HG03103 (cell line): ENCODE measurements at regions not wholly inside any gene's neighbourhood (a gene's known extent, or its start where the extent isn't known, plus 50 kb on each side); places are given as distances from the start of the nearest gene placed in this dataset.
"Not testable (repeated sequence)": the region's sequence is repeated elsewhere in the genome, so short reads cannot be mapped to it uniquely, and the experiment has no call there.

ENCODE experiments used
- ATAC-seq: cut with Tn5 transposase; IDR thresholded peaks from one replicate; pipeline ENCODE4 v1.9.1; 2021; ENCODE audit warnings: low read depth; ENCODE audit not compliant: unreplicated experiment

GRCh38 chr16:72729552-72729951 is 318.4 kb downstream of the ZFHX3 start:
- ATAC-seq: not testable (repeated sequence)

GRCh38 chr16:72728516-72728915 is 319.4 kb downstream of the ZFHX3 start:
- no peak for ATAC-seq

- no peak for ATAC-seq
Measured at GRCh38 chr16:72727565-72727964, 320.4 kb downstream of the ZFHX3 start.

DNA sequence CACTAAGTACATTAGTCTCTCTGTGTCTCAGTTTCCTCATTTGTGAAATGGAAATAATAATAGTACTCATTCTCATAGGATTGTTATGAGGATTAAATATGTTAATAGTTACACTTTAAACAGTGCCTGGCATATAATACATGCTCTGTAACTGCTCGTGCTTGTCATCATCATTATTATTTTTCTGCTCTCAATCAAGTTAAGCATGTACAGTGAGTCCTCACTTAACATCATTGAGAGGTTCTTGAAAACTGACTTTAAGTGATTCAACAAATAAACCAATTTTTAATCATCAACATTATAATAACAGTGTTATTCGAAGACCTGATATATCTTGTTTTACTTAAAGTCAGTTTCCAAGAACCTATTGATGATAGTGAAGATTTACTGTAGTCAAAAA is 322.3 kb downstream of the ZFHX3 start:
- no peak for ATAC-seq

GRCh38 chr16:72723781-72724180 is 324.1 kb downstream of the ZFHX3 start:
- ATAC-seq: no peak

- ATAC-seq: no peak
Measured at GRCh38 chr16:72722552-72722951, 325.4 kb downstream of the ZFHX3 start.

- ATAC-seq: no peak
Measured at GRCh38 chr16:72721981-72722380, 325.9 kb downstream of the ZFHX3 start.

DNA sequence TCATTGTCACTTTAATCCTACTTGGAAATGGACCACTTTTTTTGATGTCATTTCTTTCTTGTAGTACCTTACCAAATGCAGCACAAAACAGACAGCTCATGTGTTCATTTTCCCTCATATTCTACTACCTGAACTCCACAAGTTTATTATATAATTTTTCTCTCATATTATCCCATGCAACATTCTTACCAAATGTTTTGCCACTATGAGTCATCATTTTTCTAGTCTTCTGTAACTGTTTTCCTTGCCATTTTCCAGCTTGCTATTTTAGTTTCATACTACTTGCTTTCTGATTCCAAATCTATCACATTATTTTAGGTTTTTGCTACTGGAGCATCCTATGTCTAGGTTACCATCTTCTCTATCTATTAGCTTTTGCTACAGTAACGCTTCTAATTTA is 332.7 kb downstream of the ZFHX3 start:
- no peak for ATAC-seq

- no peak for ATAC-seq
Measured at GRCh38 chr16:72711823-72712222, 336.1 kb downstream of the ZFHX3 start.

- ATAC-seq: no peak
Measured at GRCh38 chr16:72705801-72706200, 342.1 kb downstream of the ZFHX3 start.

GRCh38 chr16:72704746-72705372 is 343.1 kb downstream of the ZFHX3 start:
- no peak for ATAC-seq

GRCh38 chr16:72689851-72690250 is 358.1 kb downstream of the ZFHX3 start:
- ATAC-seq: no peak

DNA sequence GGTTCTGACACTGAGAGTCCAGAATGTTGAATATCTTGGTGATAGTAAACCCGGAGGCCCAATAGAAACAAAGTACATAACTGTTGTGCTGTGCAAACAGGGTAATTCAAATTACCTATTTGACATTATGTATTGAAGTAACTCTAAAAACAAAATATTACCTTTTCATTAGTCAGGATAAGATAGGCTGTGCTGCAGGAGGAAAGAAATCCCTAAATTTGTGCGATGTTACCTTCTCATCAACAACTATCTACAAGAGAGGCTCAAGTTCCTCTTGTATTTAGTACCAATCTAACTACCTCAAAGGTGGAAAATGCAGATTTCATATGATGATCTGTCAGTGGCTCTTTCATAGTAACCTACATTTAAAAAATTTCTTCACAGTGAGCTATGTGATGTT is 367.2 kb downstream of the ZFHX3 start:
- ATAC-seq: no peak

- no peak for ATAC-seq
Measured at GRCh38 chr16:72679856-72680255, 368.1 kb downstream of the ZFHX3 start.

DNA sequence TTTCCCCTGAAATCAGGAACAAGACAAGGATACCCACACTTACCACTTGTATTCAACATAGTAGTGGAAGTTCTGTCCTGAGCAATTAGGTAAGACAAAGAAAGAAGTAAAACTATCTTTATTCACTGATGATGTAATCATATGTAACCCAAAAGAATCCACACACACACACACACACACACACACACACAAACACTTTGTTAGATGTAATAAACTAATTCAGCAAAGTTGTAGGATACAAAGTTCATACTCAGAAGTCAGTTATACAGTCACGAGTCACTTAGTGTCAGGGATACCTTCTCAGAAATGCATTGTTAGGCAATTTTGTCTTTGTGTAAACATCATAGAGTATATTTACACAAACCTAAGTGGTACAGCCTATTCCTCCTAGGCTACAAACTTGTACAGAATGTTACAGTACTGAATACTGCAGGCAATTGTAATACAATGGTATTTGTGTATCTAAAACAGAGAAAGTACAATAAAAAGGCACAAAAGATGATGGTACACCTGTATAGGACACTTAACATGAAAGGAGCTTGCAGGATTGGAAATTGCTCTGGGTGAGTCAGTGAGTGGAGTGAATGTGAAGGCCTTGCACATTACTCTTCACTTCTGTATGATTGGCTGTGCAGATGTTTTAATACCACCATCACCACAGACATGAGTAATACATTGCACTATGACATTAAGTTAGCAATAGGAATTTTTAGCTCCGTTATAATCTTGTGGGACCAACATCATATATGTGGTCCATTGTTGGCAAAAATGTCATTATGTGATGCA is 370.1 kb downstream of the ZFHX3 start:
- ATAC-seq: no peak

GRCh38 chr16:72673118-72673517 is 374.8 kb downstream of the ZFHX3 start:
- ATAC-seq: no peak

DNA sequence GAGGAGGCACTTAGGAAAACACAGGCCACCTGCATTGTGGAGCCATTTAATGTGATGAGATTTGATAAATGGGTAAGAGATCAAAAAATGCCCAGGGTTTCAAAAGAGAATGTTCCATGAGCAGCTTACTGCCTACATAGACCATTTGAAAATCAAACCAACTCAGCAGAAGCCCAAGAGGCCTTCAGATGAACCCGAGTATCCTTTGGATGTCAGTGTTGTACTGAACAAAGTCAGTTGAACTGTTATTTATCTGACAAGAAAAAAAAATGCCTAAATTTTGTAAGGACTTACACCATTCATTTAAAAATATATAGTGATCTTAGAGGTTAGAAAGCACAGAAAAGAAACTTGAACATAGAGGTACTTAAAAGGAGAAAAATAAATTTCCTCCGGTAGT is 381.7 kb downstream of the ZFHX3 start:
- ATAC-seq: no peak

DNA sequence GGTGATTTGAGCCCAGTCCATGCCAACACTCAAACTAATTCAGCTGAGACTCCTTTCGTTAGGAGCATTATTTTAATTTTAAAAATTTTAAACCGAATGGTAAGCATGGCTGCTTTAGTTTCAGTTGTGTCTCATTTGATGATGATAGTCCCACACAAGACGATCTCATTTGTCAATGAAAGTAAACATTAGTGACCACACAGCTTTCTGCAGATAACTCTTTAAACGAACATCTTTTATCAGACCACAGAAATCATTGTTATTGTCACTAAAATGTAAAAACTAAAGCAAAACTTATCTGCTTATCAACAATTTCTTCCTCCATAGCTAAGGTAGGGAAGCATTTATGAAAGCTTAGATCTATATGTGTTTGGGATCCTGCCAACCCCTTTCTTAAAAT is 382.2 kb downstream of the ZFHX3 start:
- ATAC-seq: no peak

DNA sequence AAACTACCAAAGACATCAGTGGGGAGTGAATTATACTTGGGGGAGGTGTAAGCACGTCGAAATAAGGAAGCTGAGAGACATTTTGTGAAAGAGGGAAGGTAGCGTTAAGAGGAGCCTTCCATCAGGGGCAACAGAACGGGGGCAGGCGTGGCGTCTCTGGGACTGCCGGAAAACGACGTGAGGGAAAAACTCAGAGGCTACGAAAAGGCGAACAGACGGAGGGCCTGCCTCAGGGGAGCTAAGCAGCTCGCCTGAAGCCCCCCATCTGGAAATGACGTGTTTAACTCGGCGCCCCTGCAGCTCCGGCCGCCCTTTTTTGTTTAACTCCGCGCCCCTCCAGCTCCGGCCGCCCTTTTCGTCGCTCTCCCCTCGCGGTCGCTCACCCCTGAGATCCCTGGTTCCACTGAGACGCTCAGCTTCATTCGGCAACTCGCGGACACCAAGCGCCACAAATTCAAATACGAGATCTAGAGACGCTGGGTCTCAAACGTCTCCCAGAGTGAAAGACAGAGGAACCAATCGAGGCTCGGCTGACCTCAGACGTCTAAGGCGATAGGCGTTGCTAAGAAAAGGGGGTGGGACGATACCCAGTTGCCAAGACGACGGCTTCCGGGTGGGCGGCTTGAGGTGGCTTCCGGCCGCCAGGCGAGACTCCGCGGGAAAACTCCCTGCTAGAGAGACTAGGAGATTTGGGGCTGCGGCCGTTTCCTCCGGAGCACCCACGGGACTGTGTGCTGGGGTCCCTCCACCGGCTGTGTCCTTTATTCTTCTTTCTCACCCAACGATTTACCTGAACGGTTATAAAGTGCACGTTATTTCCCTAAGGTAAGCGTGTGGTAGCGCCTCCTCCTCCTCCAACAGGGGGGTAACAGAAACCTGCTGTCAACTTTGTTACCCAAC is 383.2 kb downstream of the ZFHX3 start:
- ATAC-seq: peak; percentile 100

DNA sequence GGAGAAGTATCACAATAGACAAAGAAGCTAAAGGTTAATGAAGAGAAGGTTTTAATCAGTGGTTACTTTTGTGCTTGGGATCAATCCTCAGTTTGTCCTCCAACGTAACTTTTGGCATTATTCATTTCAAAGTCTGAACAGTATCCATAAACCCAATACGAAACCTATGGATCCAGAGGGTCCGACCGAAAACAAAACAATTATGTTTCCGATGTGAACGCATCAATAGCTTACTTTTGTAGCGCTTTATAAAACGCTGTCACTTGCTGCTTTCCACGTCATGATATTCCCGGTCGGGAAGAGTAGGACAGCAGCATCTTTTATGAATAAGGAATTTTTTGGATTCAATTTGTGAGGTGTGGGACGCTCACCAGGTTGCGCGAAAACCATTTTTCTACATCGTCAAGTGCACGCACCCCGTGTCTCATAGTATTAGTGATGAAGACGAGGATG is 383.8 kb downstream of the ZFHX3 start:
- ATAC-seq: no peak
